Mesenchymal stem cell (in vitro differentiated cells and primary cell): ENCODE measurements at regions not wholly inside any gene's neighbourhood (a gene's known extent, or its start where the extent isn't known, plus 50 kb on each side); places are given as distances from the start of the nearest gene placed in this dataset.
"Not testable (repeated sequence)": the region's sequence is repeated elsewhere in the genome, so short reads cannot be mapped to it uniquely, and the experiment has no call there.

Experiments
- DNase-seq: peaks from one replicate; pipeline ENCODE4 v3.0.0-alpha.2; 2013
- H2AFZ ChIP-seq: one replicate; pipeline ENCODE4 v1.6.1; 2013; ENCODE audit warnings: low read depth, mild to moderate bottlenecking, control low read depth, inconsistent platforms, low read length, moderate library complexity
- H2AK5ac ChIP-seq: 2 replicates; pipeline ENCODE4 v1.6.1; 2013; ENCODE audit warnings: low read length, moderate library complexity, mild to moderate bottlenecking, inconsistent platforms; ENCODE audit not compliant: severe bottlenecking
- H2BK120ac ChIP-seq: one replicate; pipeline ENCODE4 v1.6.1; 2013; ENCODE audit warnings: low read depth, mild to moderate bottlenecking, inconsistent platforms, low read length, moderate library complexity
- H2BK12ac ChIP-seq, 2 experiments: one replicate each; pipeline ENCODE4 v1.6.1; 2013; ENCODE audit warnings: inconsistent platforms in 2 of 2, low read length in 2 of 2, mild to moderate bottlenecking in 2 of 2, moderate library complexity in 2 of 2, control low read depth in 1 of 2
- H2BK15ac ChIP-seq: one replicate; pipeline ENCODE4 v1.6.1; 2013; ENCODE audit warnings: mild to moderate bottlenecking, low read depth, inconsistent platforms; ENCODE audit not compliant: poor library complexity, severe bottlenecking
- H2BK5ac ChIP-seq: 2 replicates; pipeline ENCODE4 v1.6.1; 2013; ENCODE audit warnings: low read depth, mild to moderate bottlenecking, low read length, control low read depth, inconsistent platforms; ENCODE audit not compliant: poor library complexity, severe bottlenecking
- H3K14ac ChIP-seq, 2 experiments: one replicate each; pipeline ENCODE4 v1.6.1; 2013; ENCODE audit warnings: inconsistent platforms in 2 of 2, low read length in 2 of 2, control low read depth in 1 of 2, mild to moderate bottlenecking in 1 of 2, moderate library complexity in 1 of 2
- H3K18ac ChIP-seq, 2 experiments: one replicate each; pipeline ENCODE4 v1.6.1; 2013; ENCODE audit warnings: inconsistent platforms in 2 of 2, low read length in 2 of 2, control low read depth in 1 of 2, low read depth in 1 of 2, mild to moderate bottlenecking in 1 of 2
- H3K23ac ChIP-seq, 2 experiments: one replicate each; pipeline ENCODE4 v1.6.1; 2013; ENCODE audit warnings: inconsistent platforms in 2 of 2, low read length in 2 of 2, mild to moderate bottlenecking in 2 of 2, moderate library complexity in 2 of 2, control low read depth in 1 of 2
- H3K27ac ChIP-seq: 2 replicates; pipeline ENCODE4 v1.5.1; 2013; ENCODE audit warnings: mild to moderate bottlenecking, moderate library complexity, low read length, control low read depth, inconsistent platforms; ENCODE audit not compliant: poor library complexity, severe bottlenecking
- H3K27me3 ChIP-seq, 2 experiments: 2 replicates each; pipeline versions ENCODE4 v1.6.1 to v1.7.0; 2013; ENCODE audit warnings: low read length in 2 of 2, mild to moderate bottlenecking in 2 of 2, moderate library complexity in 2 of 2, control low read depth in 1 of 2, inconsistent platforms in 1 of 2; ENCODE audit not compliant: control insufficient read depth in 1 of 2, insufficient read depth in 1 of 2
- H3K36me3 ChIP-seq, 2 experiments: 2 replicates each; pipeline versions ENCODE4 v1.6.1 to v1.7.0; 2013; ENCODE audit warnings: low read length in 2 of 2, control low read depth in 1 of 2, inconsistent platforms in 1 of 2, low read depth in 1 of 2, mild to moderate bottlenecking in 1 of 2; ENCODE audit not compliant: insufficient read depth in 2 of 2, control insufficient read depth in 1 of 2
- H3K4ac ChIP-seq, 2 experiments: one replicate each; pipeline ENCODE4 v1.6.1; 2013; ENCODE audit warnings: inconsistent platforms in 2 of 2, low read length in 2 of 2, mild to moderate bottlenecking in 2 of 2, moderate library complexity in 2 of 2, control low read depth in 1 of 2, low read depth in 1 of 2
- H3K4me1 ChIP-seq: 2 replicates; pipeline ENCODE4 v1.6.1; 2013; ENCODE audit warnings: low read depth, low read length, control low read depth; ENCODE audit not compliant: control insufficient read depth, insufficient read depth
- H3K4me2 ChIP-seq: 2 replicates; pipeline ENCODE4 v1.6.1; 2013; ENCODE audit warnings: low read length, mild to moderate bottlenecking, inconsistent platforms; ENCODE audit not compliant: poor library complexity, severe bottlenecking
- H3K4me3 ChIP-seq, 2 experiments: 2 replicates each; pipeline versions ENCODE4 v1.5.1 to v1.7.0; 2013; ENCODE audit warnings: low read length in 2 of 2, mild to moderate bottlenecking in 2 of 2, control low read depth in 1 of 2, low read depth in 1 of 2; ENCODE audit not compliant: insufficient read depth in 1 of 2
- H3K79me1 ChIP-seq: replicated peaks from 2 replicates; pipeline ENCODE4 v1.6.1; 2013; ENCODE audit warnings: mild to moderate bottlenecking, control low read depth, low read length, inconsistent platforms; ENCODE audit not compliant: poor library complexity, severe bottlenecking
- H3K9ac ChIP-seq: 2 replicates; pipeline ENCODE4 v1.7.0; 2013; ENCODE audit warnings: mild to moderate bottlenecking, low read length, moderate library complexity
- H3K9me3 ChIP-seq: 2 replicates; pipeline ENCODE4 v1.7.0; 2013; ENCODE audit warnings: mild to moderate bottlenecking, low read length; ENCODE audit not compliant: control insufficient read depth
- H4K8ac ChIP-seq: one replicate; pipeline ENCODE4 v1.6.1; 2013; ENCODE audit warnings: inconsistent platforms, mild to moderate bottlenecking, low read length, moderate library complexity
- H4K91ac ChIP-seq: one replicate; pipeline ENCODE4 v1.6.1; 2013; ENCODE audit warnings: mild to moderate bottlenecking, low read length, inconsistent platforms
- WGBS: methylation state at CpG from one replicate; pipeline ENCODE4 v1.1.7; 2013; ENCODE audit warnings: mixed read lengths; 5-methylcytosine and 5-hydroxymethylcytosine counted together

- Histone ChIP-seq H2BK120ac (no peak overlapping the region), H3K23ac (no peak overlapping the region), H3K18ac (no peak overlapping the region), H2AFZ (no peak overlapping the region), H2AK5ac (no peak overlapping the region), H3K14ac (no peak overlapping the region), H3K36me3 (no peaks in the 10 kb centered on the region), H3K27me3 (no peaks in the 10 kb centered on the region), H3K9me3 (no peaks in the 10 kb centered on the region), H4K8ac (no peak overlapping the region), H3K9ac (no peak overlapping the region), H3K4me2 (no peak overlapping the region), H2BK15ac (no peak overlapping the region), H3K4me3 (no peak overlapping the region), H2BK12ac (no peak overlapping the region), H3K79me1 (no peaks in the 10 kb centered on the region), H3K4me1 (no peaks in the 10 kb centered on the region), H3K27ac (no peak overlapping the region), H3K4ac (no peak overlapping the region), H4K91ac (no peak overlapping the region), H2BK5ac (no peak overlapping the region)
- WGBS: 100% methylated on average over 2 of the region's 2 CpGs
- no peak for DNase-seq
Measured at GRCh38 chr20:5678777-5679176, 68.0 kb upstream of the GPCPD1 start.

DNA sequence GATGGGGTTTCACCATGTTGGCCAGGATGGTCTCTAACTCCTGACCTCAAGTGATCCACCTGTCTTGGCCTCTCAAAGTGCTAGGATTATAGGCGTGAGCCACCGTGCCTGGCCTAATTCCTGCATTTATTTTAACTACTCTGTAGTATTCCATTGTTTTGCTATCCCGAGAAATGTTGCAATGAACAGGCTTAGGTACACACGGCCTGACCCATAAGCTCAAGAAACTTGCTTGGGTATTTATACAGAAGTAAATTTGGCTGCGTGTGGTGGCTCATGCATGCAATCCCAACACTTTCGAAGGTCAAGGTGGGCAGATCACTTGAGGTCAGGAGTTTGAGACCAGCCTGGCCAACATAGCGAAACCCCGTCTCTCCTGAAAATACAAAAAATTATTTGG lies 67.1 kb upstream of the GPCPD1 start:
- H3K36me3 ChIP-seq, H2BK12ac ChIP-seq, H3K27ac ChIP-seq, H3K14ac ChIP-seq, H3K9me3 ChIP-seq, H3K79me1 ChIP-seq, H3K9ac ChIP-seq, H4K8ac ChIP-seq, H4K91ac ChIP-seq, H3K27me3 ChIP-seq, H3K4ac ChIP-seq, DNase-seq, H3K4me2 ChIP-seq, H2AK5ac ChIP-seq, H2AFZ ChIP-seq, H2BK5ac ChIP-seq, H3K4me1 ChIP-seq, H2BK120ac ChIP-seq, H3K4me3 ChIP-seq, H2BK15ac ChIP-seq, H3K23ac ChIP-seq, H3K18ac ChIP-seq: not testable (repeated sequence)
- WGBS: 93% methylated on average over 8 of the region's 8 CpGs

GRCh38 chr20:5677389-5677788 lies 66.6 kb upstream of the GPCPD1 start:
- WGBS: 96% methylated on average over 4 of the region's 4 CpGs
- H3K4me1 ChIP-seq: no peaks in the 10 kb centered on the region

DNA sequence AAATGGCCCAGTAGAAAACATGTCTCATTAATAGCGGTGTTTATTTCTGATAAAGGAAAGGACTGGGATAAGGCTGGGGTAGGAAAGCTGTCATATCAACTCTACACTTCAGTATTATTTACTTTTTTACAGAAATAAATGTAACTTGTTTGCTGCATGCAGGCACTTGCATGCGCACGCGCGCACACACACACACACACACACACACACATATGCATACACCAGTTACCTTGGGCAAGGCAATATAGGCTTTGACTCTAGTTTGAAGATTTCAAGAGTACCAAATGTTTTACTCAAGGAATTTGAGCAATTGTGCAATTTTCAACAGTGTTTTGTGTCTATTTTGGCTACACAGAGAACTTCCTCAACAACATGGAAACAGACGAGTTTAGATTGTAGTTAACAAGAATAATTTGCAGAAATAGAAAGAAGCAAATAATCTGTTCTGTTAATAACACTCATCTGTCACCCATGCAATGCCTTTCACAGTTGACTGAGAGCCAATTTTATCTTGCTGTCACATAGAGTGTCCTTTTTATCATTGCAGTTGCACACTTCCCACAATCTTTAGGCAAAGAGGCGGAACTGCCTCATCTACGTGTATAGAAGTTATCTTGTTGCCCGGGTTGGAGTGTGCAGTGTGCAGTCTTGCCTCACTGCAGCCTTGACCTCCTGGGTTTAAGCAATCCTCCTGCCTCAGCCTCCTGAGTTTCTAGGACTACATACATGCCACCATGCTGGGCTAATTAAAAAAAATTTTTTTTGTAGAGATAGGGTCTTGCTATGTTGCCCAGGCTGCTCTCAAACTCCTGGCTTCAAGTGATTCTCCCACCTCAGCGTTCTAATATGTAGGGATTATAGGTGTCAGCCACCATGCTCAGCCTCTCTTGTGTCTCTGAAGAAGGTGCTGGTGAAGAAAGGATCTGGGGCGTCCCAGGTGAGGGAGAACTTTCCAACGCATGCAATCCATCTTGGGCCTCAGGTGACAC lies 64.6 kb upstream of the GPCPD1 start:
- no peak overlapping the region for H3K27ac ChIP-seq
- H3K9ac ChIP-seq: no peak overlapping the region
- H3K9me3 ChIP-seq: no peaks in the 10 kb centered on the region
- no peak for DNase-seq
- no peak overlapping the region for H3K4me2 ChIP-seq
- WGBS: 85% methylated on average over 9 of the region's 12 CpGs
- no peak overlapping the region for H3K23ac ChIP-seq
- no peaks in the 10 kb centered on the region for H3K79me1 ChIP-seq
- no peaks in the 10 kb centered on the region for H3K27me3 ChIP-seq
- no peaks in the 10 kb centered on the region for H3K36me3 ChIP-seq
- no peaks in the 10 kb centered on the region for H3K4me1 ChIP-seq
- H3K4ac ChIP-seq: no peak overlapping the region
- no peak overlapping the region for H2AFZ ChIP-seq
- no peak overlapping the region for H3K18ac ChIP-seq
- H4K8ac ChIP-seq: no peak overlapping the region
- no peak overlapping the region for H4K91ac ChIP-seq
- H2BK12ac ChIP-seq: no peak overlapping the region
- H2BK5ac ChIP-seq: no peak overlapping the region
- no peak overlapping the region for H3K4me3 ChIP-seq
- H2BK120ac ChIP-seq: no peak overlapping the region
- H2BK15ac ChIP-seq: no peak overlapping the region
- H3K14ac ChIP-seq: no peak overlapping the region
- no peak overlapping the region for H2AK5ac ChIP-seq

More at GRCh38 chr20:5677389-5677788, 66.6 kb upstream of the GPCPD1 start:
- Histone ChIP-seq H4K8ac (no peak overlapping the region), H3K23ac (no peak overlapping the region), H2BK12ac (no peak overlapping the region), H3K79me1 (no peaks in the 10 kb centered on the region), H3K4me2 (no peak overlapping the region), H3K27me3 (no peaks in the 10 kb centered on the region), H3K9ac (no peak overlapping the region), H3K18ac (no peak overlapping the region), H3K9me3 (no peaks in the 10 kb centered on the region), H3K14ac (no peak overlapping the region), H3K4me3 (no peak overlapping the region), H3K27ac (no peak overlapping the region), H2AK5ac (no peak overlapping the region), H3K4ac (no peak overlapping the region), H2BK5ac (no peak overlapping the region), H4K91ac (no peak overlapping the region), H3K36me3 (no peaks in the 10 kb centered on the region), H2BK15ac (no peak overlapping the region), H2AFZ (no peak overlapping the region), H2BK120ac (no peak overlapping the region)
- no peak for DNase-seq
